ENCODE measurements at regions not wholly inside any gene's neighbourhood (a gene's known extent, or its start where the extent isn't known, plus 50 kb on each side); places are given as distances from the start of the nearest gene placed in this dataset.

GRCh38 chr2:30354150-30354549 is 92.9 kb upstream of the LCLAT1 start:
- Histone ChIP-seq H3K79me2 (ENCODE audit: insufficient read depth, low read length) (no peaks in the 10 kb centered on the region), H2AFZ (ENCODE audit: low read depth, low read length) (no peak overlapping the region), H3K36me3 (ENCODE audit: insufficient read depth, low read length) (no peaks in the 10 kb centered on the region), H3K9ac (ENCODE audit: low read length) (no peak overlapping the region), H4K20me1 (ENCODE audit: insufficient read depth, low read length) (no peaks in the 10 kb centered on the region), H3K27ac (ENCODE audit: low read depth, low read length) (no peak overlapping the region), H3K4me3 (ENCODE audit: insufficient read depth, low read depth, low read length) (no peak overlapping the region), H3K27me3 (ENCODE audit: insufficient read depth, low read length) (no peaks in the 10 kb centered on the region), H3K4me2 (ENCODE audit: low read length) (no peak overlapping the region), H3K4me1 (ENCODE audit: insufficient read depth, low read length) (no peaks in the 10 kb centered on the region), H3K9me3 (ENCODE audit: insufficient read depth, low read depth, low read length) (no peaks in the 10 kb centered on the region)
- TF ChIP-seq EZH2 (IDR thresholded peaks at IDR 0.05; ENCODE audit: insufficient read depth, low read length) = no peak
- TF ChIP-seq, protein P1, sequence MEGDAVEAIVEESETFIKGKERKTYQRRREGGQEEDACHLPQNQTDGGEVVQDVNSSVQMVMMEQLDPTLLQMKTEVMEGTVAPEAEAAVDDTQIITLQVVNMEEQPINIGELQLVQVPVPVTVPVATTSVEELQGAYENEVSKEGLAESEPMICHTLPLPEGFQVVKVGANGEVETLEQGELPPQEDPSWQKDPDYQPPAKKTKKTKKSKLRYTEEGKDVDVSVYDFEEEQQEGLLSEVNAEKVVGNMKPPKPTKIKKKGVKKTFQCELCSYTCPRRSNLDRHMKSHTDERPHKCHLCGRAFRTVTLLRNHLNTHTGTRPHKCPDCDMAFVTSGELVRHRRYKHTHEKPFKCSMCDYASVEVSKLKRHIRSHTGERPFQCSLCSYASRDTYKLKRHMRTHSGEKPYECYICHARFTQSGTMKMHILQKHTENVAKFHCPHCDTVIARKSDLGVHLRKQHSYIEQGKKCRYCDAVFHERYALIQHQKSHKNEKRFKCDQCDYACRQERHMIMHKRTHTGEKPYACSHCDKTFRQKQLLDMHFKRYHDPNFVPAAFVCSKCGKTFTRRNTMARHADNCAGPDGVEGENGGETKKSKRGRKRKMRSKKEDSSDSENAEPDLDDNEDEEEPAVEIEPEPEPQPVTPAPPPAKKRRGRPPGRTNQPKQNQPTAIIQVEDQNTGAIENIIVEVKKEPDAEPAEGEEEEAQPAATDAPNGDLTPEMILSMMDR (IDR thresholded peaks at IDR 0.05; ENCODE audit: insufficient read depth, low read depth, low read length) = no peak
- DNase-seq (ENCODE audit: low read depth) (no peak), FAIRE-seq (no peak)
- Mint-ChIP-seq H3K36me3 (ENCODE audit: low read depth, unreplicated experiment) (no peaks in the 10 kb centered on the region), H3K4me3 (ENCODE audit: unreplicated experiment) (no peak overlapping the region), H3K27me3 (ENCODE audit: low read depth, unreplicated experiment) (peaks cover 4% of the 10 kb centered on the region), H3K9me3 (ENCODE audit: unreplicated experiment) (no peaks in the 10 kb centered on the region), H3K4me1 (ENCODE audit: low read depth, unreplicated experiment) (no peaks in the 10 kb centered on the region), H3K27ac (ENCODE audit: unreplicated experiment) (no peak overlapping the region)

DNA sequence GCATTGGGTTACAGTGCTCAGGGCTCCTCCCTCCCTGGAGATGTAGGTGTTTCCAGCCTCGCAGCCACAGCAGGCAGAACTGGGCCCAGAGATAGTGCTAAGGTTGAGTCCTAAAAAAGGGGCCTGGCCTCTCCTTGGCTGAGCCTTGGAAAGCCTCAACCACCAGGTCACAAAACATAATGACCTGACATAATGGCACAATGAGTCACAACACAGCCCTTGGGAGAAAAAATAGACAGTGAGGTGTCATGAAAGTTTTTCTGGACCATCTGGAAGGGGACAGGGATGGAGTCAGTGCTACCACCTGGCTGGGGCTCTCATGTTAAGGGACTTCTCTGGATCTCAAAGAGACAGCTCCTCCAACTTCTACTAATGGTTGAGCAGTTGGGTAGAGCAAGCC is 92.4 kb upstream of the LCLAT1 start:
- Histone ChIP-seq H4K20me1 (ENCODE audit: insufficient read depth, low read length) (no peaks in the 10 kb centered on the region), H3K4me3 (ENCODE audit: insufficient read depth, low read depth, low read length) (no peak overlapping the region), H3K79me2 (ENCODE audit: insufficient read depth, low read length) (no peaks in the 10 kb centered on the region), H3K27me3 (ENCODE audit: insufficient read depth, low read length) (no peaks in the 10 kb centered on the region), H3K9ac (ENCODE audit: low read length) (no peak overlapping the region), H3K9me3 (ENCODE audit: insufficient read depth, low read depth, low read length) (no peaks in the 10 kb centered on the region), H3K36me3 (ENCODE audit: insufficient read depth, low read length) (no peaks in the 10 kb centered on the region), H2AFZ (ENCODE audit: low read depth, low read length) (no peak overlapping the region), H3K4me2 (ENCODE audit: low read length) (no peak overlapping the region), H3K4me1 (ENCODE audit: insufficient read depth, low read length) (no peaks in the 10 kb centered on the region), H3K27ac (ENCODE audit: low read depth, low read length) (no peak overlapping the region)
- TF ChIP-seq, protein P1 (IDR thresholded peaks at IDR 0.05; ENCODE audit: insufficient read depth, low read depth, low read length) = no peak
- TF ChIP-seq EZH2 (IDR thresholded peaks at IDR 0.05; ENCODE audit: insufficient read depth, low read length) = no peak
- Mint-ChIP-seq H3K9me3 (ENCODE audit: unreplicated experiment) (no peaks in the 10 kb centered on the region), H3K27ac (ENCODE audit: unreplicated experiment) (no peak overlapping the region), H3K27me3 (ENCODE audit: low read depth, unreplicated experiment) (peaks cover 4% of the 10 kb centered on the region), H3K4me3 (ENCODE audit: unreplicated experiment) (no peak overlapping the region), H3K4me1 (ENCODE audit: low read depth, unreplicated experiment) (no peaks in the 10 kb centered on the region), H3K36me3 (ENCODE audit: low read depth, unreplicated experiment) (no peaks in the 10 kb centered on the region)
- no peak for DNase-seq (ENCODE audit: low read depth)
- no peak for FAIRE-seq

DNA sequence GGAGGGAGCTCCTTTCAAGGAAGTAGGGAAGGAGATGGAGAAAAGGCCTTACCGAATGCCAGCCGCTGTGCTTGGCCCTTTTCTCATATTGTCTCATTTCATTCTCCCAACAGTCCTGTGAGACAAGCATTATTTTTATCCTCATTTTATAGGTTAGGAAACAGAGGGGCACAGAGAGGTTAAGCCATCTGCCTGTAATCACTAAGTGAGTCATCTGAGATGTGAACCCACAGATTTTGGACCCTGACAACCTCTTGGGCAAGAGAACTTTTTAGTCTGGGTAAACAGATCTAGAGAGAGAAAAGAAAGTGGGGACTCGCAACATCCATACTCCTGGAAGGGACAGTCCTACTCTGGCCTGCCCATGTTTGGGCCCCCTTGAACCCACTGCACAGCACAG is 91.7 kb upstream of the LCLAT1 start:
- no peak overlapping the region for H3K4me3 Mint-ChIP-seq (ENCODE audit: unreplicated experiment)
- no peak overlapping the region for H3K27ac ChIP-seq (ENCODE audit: low read depth, low read length)
- no peak overlapping the region for H3K27ac Mint-ChIP-seq (ENCODE audit: unreplicated experiment)
- H3K4me1 ChIP-seq (ENCODE audit: insufficient read depth, low read length) = no peaks in the 10 kb centered on the region
- H3K36me3 Mint-ChIP-seq (ENCODE audit: low read depth, unreplicated experiment) = no peaks in the 10 kb centered on the region
- H3K27me3 ChIP-seq (ENCODE audit: insufficient read depth, low read length) = no peaks in the 10 kb centered on the region
- no peaks in the 10 kb centered on the region for H3K9me3 ChIP-seq (ENCODE audit: insufficient read depth, low read depth, low read length)
- no peaks in the 10 kb centered on the region for H4K20me1 ChIP-seq (ENCODE audit: insufficient read depth, low read length)
- no peaks in the 10 kb centered on the region for H3K36me3 ChIP-seq (ENCODE audit: insufficient read depth, low read length)
- DNase-seq (ENCODE audit: low read depth) (no peak), FAIRE-seq (no peak)
- H3K4me2 ChIP-seq (ENCODE audit: low read length) = no peak overlapping the region
- peaks cover 4% of the 10 kb centered on the region for H3K27me3 Mint-ChIP-seq (ENCODE audit: low read depth, unreplicated experiment)
- peaks cover 3% of the 10 kb centered on the region for H3K4me1 Mint-ChIP-seq (ENCODE audit: low read depth, unreplicated experiment)
- H3K79me2 ChIP-seq (ENCODE audit: insufficient read depth, low read length) = no peaks in the 10 kb centered on the region
- TF ChIP-seq EZH2 (IDR thresholded peaks at IDR 0.05; ENCODE audit: insufficient read depth, low read length) = no peak
- TF ChIP-seq, protein P1 (IDR thresholded peaks at IDR 0.05; ENCODE audit: insufficient read depth, low read depth, low read length) = no peak
- no peak overlapping the region for H2AFZ ChIP-seq (ENCODE audit: low read depth, low read length)
- H3K9me3 Mint-ChIP-seq (ENCODE audit: unreplicated experiment) = no peaks in the 10 kb centered on the region
- H3K4me3 ChIP-seq (ENCODE audit: insufficient read depth, low read depth, low read length) = no peak overlapping the region
- no peak overlapping the region for H3K9ac ChIP-seq (ENCODE audit: low read length)

Data from astrocyte (in vitro differentiated cells and primary cell).